ENCODE measurements at regions not wholly inside any gene's neighbourhood (a gene's known extent, or its start where the extent isn't known, plus 50 kb on each side); places are given as distances from the start of the nearest gene placed in this dataset.

DNA sequence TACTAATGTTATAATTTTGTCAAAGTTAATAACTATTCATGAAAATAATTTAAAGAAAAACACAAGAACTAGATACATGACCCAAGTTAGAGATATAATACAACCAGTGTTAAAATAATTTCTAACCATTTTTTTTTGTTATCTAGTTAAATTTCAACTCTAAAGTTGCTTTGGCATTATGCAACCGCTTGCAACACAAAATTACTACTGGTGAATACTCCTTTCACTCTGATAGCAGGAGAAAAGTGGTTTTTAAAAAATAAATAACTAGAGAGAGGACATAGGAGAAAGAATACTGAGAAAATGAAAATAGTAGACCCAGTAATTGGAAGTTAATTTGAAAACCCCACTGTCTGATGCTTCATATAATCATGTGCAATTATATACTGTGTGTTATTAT is 622.4 kb upstream of the GRIN3A start:
- Histone ChIP-seq H3K4me3 (replicated peaks in 1 of 3; ENCODE audit: insufficient read depth in 1 of 3, low read depth in 2 of 3, low read length in 3 of 3) (no peak overlapping the region), H3K4me1 (ENCODE audit: insufficient read depth, low read length) (no peaks in the 10 kb centered on the region), H4K20me1 (ENCODE audit: insufficient read depth, low read length) (no peaks in the 10 kb centered on the region), H3K4me2 (ENCODE audit: low read depth, low read length) (no peak overlapping the region), H3K79me2 (ENCODE audit: insufficient read depth, low read length) (no peaks in the 10 kb centered on the region), H2AFZ (ENCODE audit: low read length) (no peak overlapping the region), H3K36me3 (replicated peaks in 1 of 2; ENCODE audit: control insufficient read depth in 1 of 2, insufficient read depth in 2 of 2, low read length in 2 of 2) (no peaks in the 10 kb centered on the region), H3K9me3 (ENCODE audit: low read length) (peaks cover 5% of the 10 kb centered on the region; the same call in 1 of the 2 replicates), H3K9ac (ENCODE audit: insufficient read depth, low read depth, low read length) (no peak overlapping the region), H3K27ac (ENCODE audit: extremely low read length, insufficient read depth, low read length) (no peak overlapping the region), H3K27me3 (ENCODE audit: control insufficient read depth in 1 of 2, insufficient read depth in 2 of 2, low read length in 2 of 2) (no peaks in the 10 kb centered on the region)
- FAIRE-seq (no peak), ATAC-seq (no peak), DNase-seq (ENCODE audit: low spot score) (no peak)
- TF ChIP-seq CEBPZ (IDR thresholded peaks at IDR 0.05; ENCODE audit: low read length): no peak
- no peak for TF ChIP-seq MTERF4 (CRISPR knock-in tag; IDR thresholded peaks at IDR 0.05)
- no peak for TF ChIP-seq TSC22D2 (CRISPR knock-in tag; IDR thresholded peaks at IDR 0.05; ENCODE audit: borderline replicate concordance)
- no peak for TF ChIP-seq ZSCAN9 (CRISPR knock-in tag; IDR thresholded peaks at IDR 0.05; ENCODE audit: borderline replicate concordance)
- TF ChIP-seq PCBP2 (optimal IDR thresholded peaks at IDR 0.05; ENCODE audit: low read depth, low read length, poor library complexity, severe bottlenecking): no peak
- TF ChIP-seq, protein P1, sequence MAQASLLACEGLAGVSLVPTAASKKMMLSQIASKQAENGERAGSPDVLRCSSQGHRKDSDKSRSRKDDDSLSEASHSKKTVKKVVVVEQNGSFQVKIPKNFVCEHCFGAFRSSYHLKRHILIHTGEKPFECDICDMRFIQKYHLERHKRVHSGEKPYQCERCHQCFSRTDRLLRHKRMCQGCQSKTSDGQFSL (CRISPR knock-in tag; IDR thresholded peaks at IDR 0.05): no peak
- no peak for TF ChIP-seq ATF1 (CRISPR knock-in tag; IDR thresholded peaks at IDR 0.05)
- no peak for TF ChIP-seq ZMAT3 (CRISPR knock-in tag; conservative IDR thresholded peaks at IDR 0.05)
- no peak for TF ChIP-seq CREM (IDR thresholded peaks at IDR 0.05)
- no peak for TF ChIP-seq CREM (CRISPR knock-in tag; IDR thresholded peaks at IDR 0.05)
- TF ChIP-seq MAX (IDR thresholded peaks at IDR 0.05): no peak
- no peak for TF ChIP-seq ZNF446 (CRISPR knock-in tag; IDR thresholded peaks at IDR 0.05)
- no peak for TF ChIP-seq ZNF703 (CRISPR knock-in tag; IDR thresholded peaks at IDR 0.05; ENCODE audit: borderline replicate concordance)
- BruUV-seq (replicated peaks): no TSS peak
- WGBS (ENCODE audit: low lambda C conversion rate): 2% methylated on average over 1 of the region's 1 CpG
- ChIA-PET CTCF (ENCODE audit: low intra/inter-chr PET ratio, low total read pairs) (no interaction called here), POLR2A (no interaction called here)
- intact Hi-C loops (cut with micrococcal nuclease; ENCODE audit: unreplicated experiment) (no loop called here), in situ Hi-C loops (cut with HindIII; ENCODE audit: extremely low pct_ligation_motif_present, low pct_unique_long_range_greater_than_20kb) (no loop called here)

All from HepG2 (cell line).